ENCODE measurements at regions not wholly inside any gene's neighbourhood (a gene's known extent, or its start where the extent isn't known, plus 50 kb on each side); places are given as distances from the start of the nearest gene placed in this dataset.

DNA sequence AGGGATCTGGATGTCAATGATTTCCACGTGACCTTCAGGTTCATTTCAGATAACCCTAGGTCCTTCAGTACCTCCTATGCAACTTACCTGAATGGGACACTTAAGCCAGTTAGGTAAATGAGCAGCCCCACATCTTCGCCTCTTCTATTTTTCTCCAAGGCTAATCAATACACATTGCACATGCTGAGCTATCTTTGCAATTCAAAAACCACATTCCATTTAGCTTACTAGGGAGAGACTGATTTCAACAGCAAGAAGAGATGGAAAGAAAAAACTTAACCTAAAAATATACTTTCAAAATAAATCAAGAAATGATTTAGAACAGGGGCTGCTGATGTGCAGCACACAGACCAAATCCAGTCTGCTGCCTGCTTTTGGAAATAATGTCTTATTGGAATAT is 81.8 kb upstream of the CDCA7L start (continued):
- TF ChIP-seq, protein P1, sequence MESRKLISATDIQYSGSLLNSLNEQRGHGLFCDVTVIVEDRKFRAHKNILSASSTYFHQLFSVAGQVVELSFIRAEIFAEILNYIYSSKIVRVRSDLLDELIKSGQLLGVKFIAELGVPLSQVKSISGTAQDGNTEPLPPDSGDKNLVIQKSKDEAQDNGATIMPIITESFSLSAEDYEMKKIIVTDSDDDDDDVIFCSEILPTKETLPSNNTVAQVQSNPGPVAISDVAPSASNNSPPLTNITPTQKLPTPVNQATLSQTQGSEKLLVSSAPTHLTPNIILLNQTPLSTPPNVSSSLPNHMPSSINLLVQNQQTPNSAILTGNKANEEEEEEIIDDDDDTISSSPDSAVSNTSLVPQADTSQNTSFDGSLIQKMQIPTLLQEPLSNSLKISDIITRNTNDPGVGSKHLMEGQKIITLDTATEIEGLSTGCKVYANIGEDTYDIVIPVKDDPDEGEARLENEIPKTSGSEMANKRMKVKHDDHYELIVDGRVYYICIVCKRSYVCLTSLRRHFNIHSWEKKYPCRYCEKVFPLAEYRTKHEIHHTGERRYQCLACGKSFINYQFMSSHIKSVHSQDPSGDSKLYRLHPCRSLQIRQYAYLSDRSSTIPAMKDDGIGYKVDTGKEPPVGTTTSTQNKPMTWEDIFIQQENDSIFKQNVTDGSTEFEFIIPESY (IDR thresholded peaks at IDR 0.05; ENCODE audit: extremely low read depth, insufficient replicate concordance, low read length): no peak

DNA sequence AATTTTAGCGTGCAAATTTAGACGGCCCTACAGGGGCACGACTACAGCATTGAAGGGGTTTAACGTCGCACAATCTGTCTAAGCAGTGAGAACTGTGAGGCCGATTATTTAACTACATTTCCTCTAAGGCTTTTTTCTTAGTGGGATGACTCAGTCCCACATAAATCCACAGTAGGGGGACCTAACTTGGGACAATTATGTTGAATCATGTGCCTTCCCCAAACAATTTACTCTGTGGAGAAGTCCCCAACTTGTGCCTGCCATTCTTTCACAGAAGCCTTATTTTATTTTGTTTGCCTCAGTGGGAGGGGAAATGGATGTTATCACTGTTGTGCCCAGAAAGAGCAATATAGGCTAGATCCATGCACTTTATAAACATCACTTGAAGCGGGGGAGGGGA is 80.3 kb upstream of the CDCA7L start:
- intact Hi-C loops (cut with micrococcal nuclease): no loop called here
- Histone ChIP-seq H3K9ac (ENCODE audit: low read length) (no peak overlapping the region), H3K4me1 (ENCODE audit: control insufficient read depth in 1 of 2, insufficient read depth in 2 of 2, low read length in 2 of 2) (no peaks in the 10 kb centered on the region), H3K9me2 (ENCODE audit: insufficient read depth) (no peaks in the 10 kb centered on the region), H2AFZ (ENCODE audit: low read depth, low read length, poor library complexity, severe bottlenecking) (no peak overlapping the region), H3K4me2 (ENCODE audit: low read length) (no peak overlapping the region), H3K27ac (ENCODE audit: low read depth, low read length) (no peak overlapping the region), H3K4me3 (replicated peaks in 1 of 2; ENCODE audit: low read depth in 1 of 2, low read length in 2 of 2) (no peak overlapping the region), H3K79me2 (ENCODE audit: insufficient read depth, low read length) (no peaks in the 10 kb centered on the region), H4K20me1 (ENCODE audit: insufficient read depth) (no peaks in the 10 kb centered on the region), H3K36me3 (ENCODE audit: control insufficient read depth in 1 of 2, insufficient read depth in 2 of 2, low read length in 2 of 2) (no peaks in the 10 kb centered on the region), H3K9me3 (ENCODE audit: control insufficient read depth in 1 of 2, insufficient read depth in 1 of 2, low read depth in 1 of 2, low read length in 2 of 2) (no peaks in the 10 kb centered on the region), H3K27me3 (ENCODE audit: insufficient read depth, low read length) (no peaks in the 10 kb centered on the region)
- RAD21 ChIA-PET (ENCODE audit: low non-redundant PET in 1 of 2, low total read pairs in 2 of 2, uncharacterized antibody in 2 of 2, unreplicated experiment in 2 of 2): no interaction called here
- ATAC-seq: no peak
- POLR2A ChIA-PET: no interaction called here
- DNase-seq (ENCODE audit: low read depth, low spot score): no peak
- CTCF ChIA-PET: no interaction called here
- no TSS peak for BruUV-seq (replicated peaks)
- no peak for TF ChIP-seq FOSL1 (IDR thresholded peaks at IDR 0.05; ENCODE audit: low read depth)

DNA sequence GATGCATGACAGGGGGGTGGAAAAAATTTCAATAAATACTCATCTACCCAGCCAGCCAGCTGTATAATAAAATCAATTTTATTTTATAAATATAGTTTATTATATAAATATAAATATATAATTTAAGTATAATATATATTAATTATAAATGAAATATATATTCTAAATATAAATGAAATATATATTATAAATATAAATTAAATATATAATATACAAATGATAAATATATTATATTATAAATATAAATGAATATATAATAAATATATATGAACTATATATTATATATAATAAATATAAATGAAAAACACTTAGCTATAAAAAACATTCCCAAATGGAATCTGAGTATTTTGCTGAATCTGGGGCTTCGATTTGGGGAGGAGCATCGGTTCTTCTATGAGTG is 79.4 kb upstream of the CDCA7L start:
- H3K9ac ChIP-seq (ENCODE audit: low read length): no peak overlapping the region
- ATAC-seq (no peak), DNase-seq (ENCODE audit: low read depth, low spot score) (no peak)
- TF ChIP-seq ZFX (IDR thresholded peaks at IDR 0.05): no peak
- TF ChIP-seq SP1 (IDR thresholded peaks at IDR 0.05; ENCODE audit: low read depth): no peak
- TF ChIP-seq, protein P1 (IDR thresholded peaks at IDR 0.05; ENCODE audit: extremely low read depth, insufficient replicate concordance, low read length): no peak
- no peak for TF ChIP-seq JUND (IDR thresholded peaks at IDR 0.05)
- TF ChIP-seq SIN3A (IDR thresholded peaks at IDR 0.05; ENCODE audit: low read depth): no peak
- TF ChIP-seq SRF (IDR thresholded peaks at IDR 0.05; ENCODE audit: low read depth): no peak
- TF ChIP-seq EZH2phosphoT487 (IDR thresholded peaks at IDR 0.05; ENCODE audit: borderline replicate concordance): no peak
- TF ChIP-seq CBX3 (IDR thresholded peaks at IDR 0.05; ENCODE audit: low read depth): no peak
- RAD21 ChIA-PET (ENCODE audit: low non-redundant PET in 1 of 2, low total read pairs in 2 of 2, uncharacterized antibody in 2 of 2, unreplicated experiment in 2 of 2): no interaction called here
- H3K27me3 ChIP-seq (ENCODE audit: insufficient read depth, low read length): no peaks in the 10 kb centered on the region
- POLR2A ChIA-PET: no interaction called here
- H3K27ac ChIP-seq (ENCODE audit: low read depth, low read length): no peak overlapping the region
- no peak overlapping the region for H2AFZ ChIP-seq (ENCODE audit: low read depth, low read length, poor library complexity, severe bottlenecking)
- no TSS peak for BruUV-seq (replicated peaks)
- CTCF ChIA-PET: no interaction called here
- no peaks in the 10 kb centered on the region for H3K9me2 ChIP-seq (ENCODE audit: insufficient read depth)
- H3K4me2 ChIP-seq (ENCODE audit: low read length): no peak overlapping the region
- no peaks in the 10 kb centered on the region for H4K20me1 ChIP-seq (ENCODE audit: insufficient read depth)
- H3K9me3 ChIP-seq (ENCODE audit: control insufficient read depth in 1 of 2, insufficient read depth in 1 of 2, low read depth in 1 of 2, low read length in 2 of 2): no peaks in the 10 kb centered on the region
- no peaks in the 10 kb centered on the region for H3K79me2 ChIP-seq (ENCODE audit: insufficient read depth, low read length)
- intact Hi-C loops (cut with micrococcal nuclease): no loop called here
- H3K36me3 ChIP-seq (ENCODE audit: control insufficient read depth in 1 of 2, insufficient read depth in 2 of 2, low read length in 2 of 2): no peaks in the 10 kb centered on the region
- H3K4me1 ChIP-seq (ENCODE audit: control insufficient read depth in 1 of 2, insufficient read depth in 2 of 2, low read length in 2 of 2): no peaks in the 10 kb centered on the region
- no peak overlapping the region for H3K4me3 ChIP-seq (replicated peaks in 1 of 2; ENCODE audit: low read depth in 1 of 2, low read length in 2 of 2)

Data from HCT116 (cell line).